ENCODE measurements at regions not wholly inside any gene's neighbourhood (a gene's known extent, or its start where the extent isn't known, plus 50 kb on each side); places are given as distances from the start of the nearest gene placed in this dataset.

DNA sequence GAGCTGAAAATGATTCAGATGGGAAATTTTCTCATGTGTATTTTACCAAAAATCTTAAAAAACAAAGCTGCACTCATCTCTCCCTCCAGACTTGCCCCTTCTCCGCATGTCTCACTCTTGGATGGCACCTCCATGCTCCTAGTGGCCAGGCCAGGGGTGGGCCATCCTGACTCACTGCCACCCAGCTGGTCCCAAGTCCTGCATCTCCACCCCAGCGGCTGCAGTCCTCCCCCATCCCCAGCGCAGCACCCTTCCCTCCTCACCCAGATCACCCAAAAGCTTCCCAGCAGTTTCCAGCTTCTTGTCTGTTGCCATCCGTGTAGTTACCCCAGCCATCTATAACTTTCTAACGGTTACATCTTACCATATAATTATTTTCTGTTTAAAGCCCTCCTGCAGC lies 53.0 kb upstream of the INSIG1 start:
- DNase-seq (ENCODE audit: extremely low read depth, low read depth) = no peak
- TF ChIP-seq, protein P1, sequence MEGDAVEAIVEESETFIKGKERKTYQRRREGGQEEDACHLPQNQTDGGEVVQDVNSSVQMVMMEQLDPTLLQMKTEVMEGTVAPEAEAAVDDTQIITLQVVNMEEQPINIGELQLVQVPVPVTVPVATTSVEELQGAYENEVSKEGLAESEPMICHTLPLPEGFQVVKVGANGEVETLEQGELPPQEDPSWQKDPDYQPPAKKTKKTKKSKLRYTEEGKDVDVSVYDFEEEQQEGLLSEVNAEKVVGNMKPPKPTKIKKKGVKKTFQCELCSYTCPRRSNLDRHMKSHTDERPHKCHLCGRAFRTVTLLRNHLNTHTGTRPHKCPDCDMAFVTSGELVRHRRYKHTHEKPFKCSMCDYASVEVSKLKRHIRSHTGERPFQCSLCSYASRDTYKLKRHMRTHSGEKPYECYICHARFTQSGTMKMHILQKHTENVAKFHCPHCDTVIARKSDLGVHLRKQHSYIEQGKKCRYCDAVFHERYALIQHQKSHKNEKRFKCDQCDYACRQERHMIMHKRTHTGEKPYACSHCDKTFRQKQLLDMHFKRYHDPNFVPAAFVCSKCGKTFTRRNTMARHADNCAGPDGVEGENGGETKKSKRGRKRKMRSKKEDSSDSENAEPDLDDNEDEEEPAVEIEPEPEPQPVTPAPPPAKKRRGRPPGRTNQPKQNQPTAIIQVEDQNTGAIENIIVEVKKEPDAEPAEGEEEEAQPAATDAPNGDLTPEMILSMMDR (IDR thresholded peaks at IDR 0.05; ENCODE audit: low read depth, low read length) = no peak

DNA sequence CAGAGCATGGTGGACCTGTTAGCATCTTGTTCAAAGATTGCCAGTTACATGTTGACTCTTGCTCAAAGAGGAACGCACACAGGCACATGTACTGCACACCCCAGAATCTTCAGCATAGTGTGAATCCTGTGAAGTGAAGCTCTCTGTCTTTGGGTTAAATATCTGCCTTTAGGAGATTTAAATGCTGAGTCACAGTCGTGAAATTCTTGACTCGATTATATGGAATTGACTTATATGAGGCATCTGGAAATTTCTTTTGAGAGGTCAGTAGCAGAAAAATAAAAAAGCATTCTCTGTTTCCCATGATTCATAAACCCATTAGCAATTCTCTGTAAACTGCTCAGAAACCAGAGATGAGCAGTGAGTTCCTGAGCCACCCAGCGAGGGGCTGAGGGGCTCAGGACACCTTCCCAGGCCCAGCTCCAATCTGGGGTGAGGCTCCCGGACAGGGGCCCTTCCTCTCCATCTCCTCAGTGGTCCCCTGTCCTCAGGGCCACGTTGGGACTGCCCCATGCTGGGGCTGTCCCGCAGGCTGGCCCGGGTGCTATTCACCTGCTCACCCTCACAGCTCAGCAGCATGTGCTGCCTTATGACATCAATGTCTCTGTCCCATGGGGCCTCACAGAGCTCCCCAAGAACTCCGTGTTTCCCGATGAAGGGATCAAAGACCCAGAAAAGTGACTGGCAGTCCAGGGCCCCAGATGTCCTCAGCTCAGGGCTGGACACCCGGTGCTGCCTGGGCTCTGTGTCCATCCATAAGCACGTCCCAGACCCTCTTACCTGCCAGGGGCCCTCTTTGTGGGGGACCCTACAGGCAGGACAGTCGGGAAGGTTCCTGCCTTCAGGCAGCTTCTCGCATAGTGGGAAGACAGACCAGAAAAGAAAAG lies 50.0 kb upstream of the INSIG1 start:
- TF ChIP-seq, protein P1 (IDR thresholded peaks at IDR 0.05; ENCODE audit: low read depth, low read length) = no peak
- no peak for DNase-seq (ENCODE audit: extremely low read depth, low read depth)
